GM18858 (cell line): ENCODE measurements at regions not wholly inside any gene's neighbourhood (a gene's known extent, or its start where the extent isn't known, plus 50 kb on each side); places are given as distances from the start of the nearest gene placed in this dataset.

Experiments used
- ATAC-seq: cut with Tn5 transposase; IDR thresholded peaks from one replicate; pipeline ENCODE4 v1.9.1; 2021; ENCODE audit not compliant: unreplicated experiment

DNA sequence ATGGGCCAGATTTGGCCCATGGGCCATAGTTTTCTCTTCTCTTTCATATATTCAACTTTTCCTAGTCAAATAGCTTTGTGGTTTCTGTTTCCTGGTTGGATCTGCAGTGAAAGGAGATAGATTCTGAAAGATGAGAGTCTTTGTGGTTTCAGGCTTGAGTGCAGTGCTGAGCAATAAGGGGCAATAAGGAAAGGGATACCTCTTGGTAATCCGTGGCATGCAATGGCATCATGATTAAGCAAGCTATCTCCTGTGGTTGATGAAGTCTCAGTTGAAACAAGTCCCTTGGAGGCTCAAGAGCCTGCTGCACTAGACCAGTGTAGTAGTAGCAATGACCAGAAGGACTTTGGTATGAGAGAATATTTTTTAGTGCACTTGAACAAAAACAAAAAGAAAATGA is 187.7 kb upstream of the CNTNAP2 start:
- no peak for ATAC-seq

DNA sequence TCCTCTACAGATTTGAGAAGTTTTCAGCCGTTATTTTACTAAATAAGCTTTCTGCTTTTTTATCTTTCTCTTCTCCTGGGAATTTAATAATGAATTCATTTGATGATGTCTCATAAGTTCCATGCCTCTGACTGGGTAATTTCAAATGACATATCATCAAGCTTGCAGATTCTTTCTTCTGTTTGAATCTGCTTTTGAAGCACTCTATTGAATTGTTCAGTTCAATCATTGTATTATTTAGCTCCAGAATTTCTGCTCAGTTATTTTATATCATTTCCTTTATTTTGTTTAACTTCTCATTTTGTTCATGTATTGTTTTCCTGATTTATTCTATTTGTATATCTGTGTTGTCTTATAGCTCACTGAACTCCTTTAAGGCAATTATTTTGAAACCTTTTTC is 196.9 kb upstream of the CNTNAP2 start:
- ATAC-seq: no peak

DNA sequence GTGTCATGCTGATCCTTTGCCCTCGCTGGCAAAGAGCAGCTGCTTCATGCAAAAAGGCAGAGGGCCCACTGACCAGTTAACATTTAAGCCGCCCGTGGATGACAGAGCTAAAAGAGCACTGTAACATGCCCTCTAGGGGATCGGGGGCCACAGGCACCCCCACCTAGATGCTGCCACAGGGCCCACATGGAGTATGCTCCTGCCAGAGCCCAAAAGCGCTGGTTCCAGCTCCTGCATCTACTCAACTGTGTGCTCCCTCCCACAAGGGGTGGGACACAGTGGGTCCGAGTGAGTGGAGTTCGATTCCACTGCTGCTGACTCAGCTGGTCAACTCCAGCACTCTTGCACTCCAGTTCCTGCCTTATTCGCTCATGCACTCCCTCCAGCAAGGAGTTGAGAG is 199.8 kb upstream of the CNTNAP2 start:
- no peak for ATAC-seq

DNA sequence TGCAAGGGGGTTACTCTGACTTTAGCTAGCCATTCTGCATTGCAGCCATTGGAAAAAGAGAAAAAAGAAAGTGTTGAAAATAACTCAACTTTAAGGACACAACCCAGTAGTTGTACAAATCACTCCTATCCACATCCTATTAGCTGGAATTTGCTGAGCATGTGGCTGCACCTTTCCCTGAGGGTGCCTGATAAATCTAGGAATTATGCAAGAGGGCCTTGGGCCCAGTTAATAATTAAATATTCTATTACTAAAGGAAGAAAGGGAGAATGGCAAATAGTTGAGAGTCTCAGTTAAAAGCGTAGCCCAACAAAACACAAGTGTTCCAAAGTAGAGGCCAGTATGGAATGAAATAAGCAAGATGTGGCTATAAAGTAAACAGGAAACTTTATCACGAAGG is 200.9 kb upstream of the CNTNAP2 start:
- no peak for ATAC-seq

DNA sequence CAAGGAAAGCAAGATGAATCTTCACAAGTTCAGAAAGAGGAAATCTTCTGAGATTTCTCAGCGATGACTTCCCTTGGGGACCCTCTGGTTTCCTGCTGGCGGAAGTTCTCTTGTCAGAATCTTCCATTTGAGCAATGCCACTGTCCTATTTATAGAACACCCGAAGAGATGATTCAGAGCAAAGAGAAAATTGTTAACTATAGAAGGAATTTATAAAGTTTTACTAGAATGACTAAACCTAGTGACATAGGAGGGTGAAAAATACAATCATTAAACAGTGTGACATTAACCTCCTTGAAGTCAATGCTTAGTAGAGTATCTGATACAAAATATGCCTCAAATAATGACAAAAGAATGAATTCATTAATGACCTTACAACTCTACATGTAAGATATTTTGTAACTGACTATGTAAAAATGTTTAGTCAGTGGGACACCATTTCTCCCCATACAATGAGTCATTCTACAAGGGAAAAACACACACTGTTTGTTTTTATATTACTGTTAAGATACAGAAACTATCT is 206.5 kb upstream of the CNTNAP2 start:
- ATAC-seq: peak; percentile 74

DNA sequence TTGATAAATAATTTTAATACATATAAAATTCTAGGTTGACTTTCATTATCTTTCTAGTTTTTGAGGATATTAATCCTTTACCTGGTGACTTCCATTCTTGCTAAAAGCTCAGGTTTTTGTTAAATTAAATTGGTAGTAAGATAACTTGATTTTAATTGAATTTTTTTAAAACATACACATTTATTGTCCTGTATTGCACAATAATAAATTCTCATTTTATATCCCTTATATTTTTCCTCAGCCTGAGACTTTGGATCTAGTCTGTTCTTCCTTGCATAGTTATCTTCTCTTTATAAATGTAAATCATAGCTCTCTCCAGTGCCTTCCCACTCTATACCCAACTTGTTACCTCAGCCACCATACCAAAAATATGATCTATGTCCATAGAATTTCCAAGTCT is 212.9 kb upstream of the CNTNAP2 start:
- no peak for ATAC-seq

DNA sequence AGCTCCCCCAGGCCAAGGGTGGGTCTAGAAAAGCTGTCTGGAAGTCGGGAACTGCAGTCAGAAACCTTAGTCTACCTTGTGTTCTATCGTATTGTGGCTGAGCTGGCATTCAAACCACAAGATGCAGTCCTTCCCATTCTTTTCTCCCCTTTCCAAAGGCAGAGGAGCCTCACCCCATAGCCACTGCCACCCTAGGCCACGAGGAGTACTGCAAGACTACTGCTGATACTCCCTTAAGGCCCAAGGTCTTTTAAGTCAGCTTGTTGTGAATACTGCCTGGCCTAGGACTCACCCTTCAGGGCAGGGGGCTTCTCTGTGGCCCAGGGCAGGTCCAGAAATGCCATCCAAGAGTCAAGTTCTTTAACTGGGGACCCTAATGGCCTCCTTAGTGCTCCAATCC is 214.5 kb upstream of the CNTNAP2 start:
- no peak for ATAC-seq

DNA sequence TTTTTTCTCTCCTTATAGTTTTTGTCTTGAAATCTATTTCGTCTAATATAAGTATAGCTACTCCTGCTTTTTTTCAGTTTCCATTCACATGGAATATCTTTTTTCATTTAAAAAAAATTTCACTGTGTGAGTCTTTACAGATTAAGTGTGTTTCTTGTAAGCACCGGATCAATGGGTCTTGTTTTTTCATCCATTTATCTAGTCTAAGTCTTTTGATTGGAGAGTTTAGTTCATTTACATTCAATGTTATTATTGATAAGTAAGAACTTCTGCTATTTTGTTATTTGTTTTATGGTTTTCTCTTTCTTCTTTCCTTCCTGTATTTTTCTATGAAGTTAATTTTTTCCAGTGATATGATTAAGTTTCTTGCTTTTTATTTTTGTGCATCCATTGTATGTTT is 216.7 kb upstream of the CNTNAP2 start:
- ATAC-seq: no peak

DNA sequence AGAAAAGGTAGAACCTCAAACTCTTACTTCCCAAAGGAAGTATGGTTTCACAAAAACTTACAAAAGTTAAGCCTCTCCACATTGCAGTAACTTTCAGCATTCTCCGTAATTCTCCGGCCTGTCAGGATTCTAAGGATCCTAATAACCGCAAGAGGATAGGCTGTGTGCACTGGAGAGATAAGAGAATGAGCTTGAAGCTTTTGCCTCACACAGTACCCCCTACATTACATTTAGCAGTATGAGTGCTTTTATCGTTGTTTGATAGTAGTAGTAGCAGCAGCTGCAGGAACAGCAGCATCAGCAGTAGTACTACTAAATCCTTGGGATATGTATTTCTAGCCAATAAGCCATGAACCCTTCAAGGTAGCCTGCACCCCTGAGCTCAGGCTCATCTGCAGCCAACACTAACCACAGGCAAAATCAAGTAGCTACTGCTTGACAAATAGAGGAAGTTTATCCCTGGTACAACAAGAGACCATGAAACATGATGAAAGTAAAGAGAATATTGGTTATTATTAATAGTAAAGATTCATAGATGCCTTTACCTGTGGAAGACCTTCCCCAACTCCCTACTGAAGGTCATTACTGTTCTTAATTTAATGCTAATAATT is 222.6 kb upstream of the CNTNAP2 start:
- ATAC-seq: no peak

DNA sequence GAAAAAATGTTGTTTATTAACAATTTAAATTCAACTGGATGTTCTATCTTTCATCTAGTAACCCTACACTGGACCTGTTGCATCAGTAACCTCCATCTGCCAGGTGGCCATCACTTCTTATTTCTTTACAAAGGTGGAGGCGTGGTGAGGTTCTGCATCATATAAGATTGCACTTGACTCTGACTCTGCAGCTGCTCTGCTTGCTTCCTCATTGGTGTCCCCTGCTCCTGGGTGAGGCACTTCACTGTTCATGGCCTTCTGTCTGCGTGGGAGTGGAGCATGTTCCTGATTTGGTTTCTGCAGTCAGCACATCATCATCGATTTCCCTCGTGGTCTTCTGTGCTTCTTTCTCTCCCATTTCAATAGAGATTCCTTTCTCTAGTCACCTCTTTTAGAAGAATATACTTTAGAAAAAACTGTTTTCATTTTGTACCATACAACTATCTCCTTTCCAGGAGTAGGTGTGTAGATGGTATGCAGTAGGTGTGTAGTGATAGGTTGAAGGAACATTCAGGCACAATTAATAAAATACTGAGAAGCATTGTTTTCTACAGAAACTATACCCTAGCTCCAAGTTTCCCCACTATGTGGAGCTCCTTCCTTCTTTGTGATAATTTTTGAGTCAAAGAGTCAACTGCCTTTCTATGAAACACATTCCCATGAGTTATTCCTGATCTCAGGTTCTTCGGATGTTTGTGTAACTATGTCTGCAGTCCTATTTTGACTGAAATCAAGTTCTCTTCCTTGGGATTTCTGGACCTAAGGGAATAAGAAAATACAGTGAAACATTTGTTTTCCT is 231.7 kb upstream of the CNTNAP2 start:
- no peak for ATAC-seq

DNA sequence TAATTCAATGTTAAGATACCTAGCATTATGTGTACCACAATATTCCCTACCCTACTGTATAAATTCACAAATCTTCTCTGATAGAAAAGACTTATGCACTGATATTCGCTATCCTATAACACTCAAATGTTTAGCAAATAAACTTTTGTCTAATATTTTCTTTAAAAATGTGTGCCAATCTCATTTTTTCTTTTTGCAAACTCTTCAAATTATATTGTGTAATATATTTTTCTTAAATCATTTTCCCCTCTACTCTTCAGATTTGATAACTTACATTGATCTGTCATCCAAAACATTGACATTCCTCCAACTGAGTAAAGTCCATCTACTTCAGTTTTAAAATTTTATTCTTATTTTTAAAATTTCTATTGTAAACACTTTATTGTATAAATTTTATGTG is 240.2 kb upstream of the CNTNAP2 start:
- ATAC-seq: no peak

DNA sequence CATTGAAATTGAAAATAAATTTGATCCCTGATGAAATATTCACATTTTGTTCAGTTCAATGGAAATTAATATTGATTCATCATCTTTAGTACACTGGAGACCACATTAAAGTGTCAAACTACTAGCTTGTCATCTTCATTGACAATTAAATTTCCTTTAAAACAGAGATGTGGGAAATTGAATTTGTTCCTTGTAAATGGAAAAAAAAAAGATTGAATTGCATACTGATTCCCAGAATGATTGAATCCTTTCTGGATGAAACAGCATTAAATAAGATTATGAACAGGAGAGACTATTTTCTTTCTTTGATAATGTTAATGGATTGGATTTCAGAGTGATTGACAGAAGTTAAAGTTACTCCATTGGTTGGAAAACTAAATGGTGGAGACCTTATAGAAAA is 241.3 kb upstream of the CNTNAP2 start:
- no peak for ATAC-seq

DNA sequence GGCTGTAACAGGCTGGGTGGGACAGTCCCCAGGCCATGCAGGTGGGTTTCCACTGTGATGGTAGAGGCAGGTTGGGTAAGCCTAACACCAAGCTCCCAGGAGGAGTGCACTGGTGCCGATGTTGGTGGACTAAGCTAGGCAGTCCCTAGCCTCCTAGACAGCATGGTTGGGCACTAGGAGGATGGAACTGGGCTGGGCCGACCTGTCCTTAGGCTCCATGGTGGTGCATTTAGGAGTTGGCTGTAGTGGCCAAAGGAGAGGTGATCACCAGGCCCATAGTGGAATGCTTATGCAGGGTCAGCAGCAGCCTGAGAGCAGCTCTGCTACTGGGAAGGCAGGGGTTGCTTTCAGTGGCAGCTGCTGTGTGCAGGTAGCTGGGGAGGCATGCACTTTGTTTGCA is 247.7 kb upstream of the CNTNAP2 start:
- no peak for ATAC-seq

DNA sequence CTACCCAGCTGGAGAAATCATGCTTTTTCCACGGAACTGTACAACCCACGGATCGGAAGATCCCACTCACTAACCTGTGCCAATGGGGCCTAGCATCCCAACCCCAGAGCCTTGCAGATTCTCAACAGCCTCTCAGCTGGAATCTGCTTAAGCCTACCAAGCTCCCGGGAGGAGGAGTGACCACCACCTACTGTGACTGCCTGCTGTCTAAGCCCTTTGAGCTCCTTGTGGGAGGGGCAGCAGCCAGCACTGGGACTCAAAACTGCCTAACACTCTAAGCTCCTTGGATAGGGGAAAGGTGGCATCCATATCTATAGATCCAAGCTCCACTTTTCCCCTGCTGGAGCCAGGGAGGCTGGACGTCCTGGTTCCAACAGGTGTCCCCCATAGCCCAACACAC is 254.4 kb upstream of the CNTNAP2 start:
- ATAC-seq: no peak

DNA sequence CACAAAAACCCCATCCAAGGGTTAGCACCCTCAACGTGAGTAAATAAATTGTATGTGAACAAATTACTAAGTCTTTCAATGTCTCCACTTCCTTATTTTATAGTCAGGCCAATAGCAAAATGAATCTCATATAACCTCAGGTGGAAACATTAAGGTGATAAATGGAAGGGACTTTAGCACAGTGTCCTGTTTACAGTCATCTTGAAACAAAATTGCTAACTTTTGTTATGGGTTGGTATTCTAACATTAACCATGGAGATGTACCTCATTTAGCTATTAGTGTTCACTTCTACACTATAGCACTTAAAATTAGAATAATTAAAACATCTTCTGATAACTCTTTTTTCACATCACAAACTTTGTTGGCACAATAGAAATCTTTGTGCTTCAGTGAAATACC is 255.8 kb upstream of the CNTNAP2 start:
- ATAC-seq: no peak

DNA sequence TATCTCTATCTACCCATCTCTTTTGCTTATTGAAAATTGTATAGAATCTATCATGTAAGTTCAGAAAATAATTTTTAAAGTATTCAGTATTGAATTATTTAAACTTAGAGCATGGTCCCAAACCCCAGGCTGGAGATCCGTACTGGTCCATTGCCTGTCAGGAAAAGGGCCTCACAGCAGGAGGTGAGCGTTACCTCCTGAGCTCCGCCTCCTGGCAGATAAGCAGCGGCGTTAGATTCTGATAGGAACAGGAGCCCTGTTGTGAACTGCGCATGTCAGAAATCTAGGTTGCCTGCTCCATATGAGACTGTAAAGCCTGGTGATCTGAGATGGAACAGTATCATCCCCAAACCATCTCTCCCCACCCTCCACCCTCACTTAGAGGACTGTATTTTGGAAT is 266.0 kb upstream of the CNTNAP2 start:
- no peak for ATAC-seq

DNA sequence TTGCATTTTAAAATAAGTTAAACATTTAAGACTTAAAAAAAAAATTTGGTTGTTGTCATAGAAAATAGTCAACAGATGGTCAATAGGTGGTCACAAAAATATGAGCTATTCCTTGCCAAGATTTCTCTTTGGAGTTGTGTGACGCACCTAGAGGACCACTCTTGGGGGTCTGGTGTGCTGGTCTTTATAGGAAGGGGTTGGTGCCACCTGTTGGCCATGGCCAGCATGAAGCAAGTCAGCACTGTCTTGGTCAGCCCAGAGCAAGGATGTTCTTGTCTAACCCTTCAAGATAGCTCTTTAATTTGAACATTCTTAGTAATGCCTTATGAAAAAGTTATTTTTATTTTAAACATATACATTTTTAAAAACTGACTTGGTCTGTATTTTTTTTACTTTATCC is 267.9 kb upstream of the CNTNAP2 start:
- no peak for ATAC-seq

DNA sequence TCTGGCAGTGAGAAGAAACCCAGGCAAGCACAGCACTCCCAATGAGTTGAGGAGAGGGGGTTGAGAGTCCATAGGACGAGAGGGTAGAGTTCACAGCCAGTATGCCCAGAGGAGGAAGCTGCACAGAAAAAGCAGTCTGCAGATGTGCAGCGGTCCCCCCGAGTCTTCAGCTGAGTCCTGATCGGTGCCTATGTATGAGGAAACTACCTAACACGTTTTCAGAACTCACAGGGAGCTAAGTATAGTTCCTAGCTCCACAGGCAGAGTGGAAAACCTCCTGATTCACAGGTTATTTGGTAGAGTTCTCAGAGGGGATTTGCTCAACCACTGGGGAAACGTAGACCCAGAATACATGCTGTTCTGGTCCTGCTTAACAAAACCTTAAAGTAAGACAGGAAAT is 271.3 kb upstream of the CNTNAP2 start:
- no peak for ATAC-seq

DNA sequence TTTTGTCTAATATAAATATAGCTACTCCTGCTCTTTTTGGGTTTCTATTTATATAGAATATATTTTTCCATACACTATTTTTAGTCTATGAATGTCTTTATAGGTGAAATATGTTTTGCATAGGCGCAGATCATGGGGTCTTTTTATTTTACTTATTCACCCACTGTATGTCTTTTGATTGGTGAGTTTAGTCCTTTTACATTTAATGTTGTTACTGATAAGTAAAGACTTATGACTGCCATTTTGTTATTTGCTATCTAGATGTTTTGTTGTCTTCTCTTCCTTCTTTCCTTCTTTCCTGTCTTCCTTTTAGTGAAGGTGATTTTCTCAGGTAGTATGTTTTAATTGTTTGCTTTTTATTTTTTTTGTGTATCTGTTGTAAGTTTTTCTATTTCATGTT is 276.8 kb upstream of the CNTNAP2 start:
- no peak for ATAC-seq

DNA sequence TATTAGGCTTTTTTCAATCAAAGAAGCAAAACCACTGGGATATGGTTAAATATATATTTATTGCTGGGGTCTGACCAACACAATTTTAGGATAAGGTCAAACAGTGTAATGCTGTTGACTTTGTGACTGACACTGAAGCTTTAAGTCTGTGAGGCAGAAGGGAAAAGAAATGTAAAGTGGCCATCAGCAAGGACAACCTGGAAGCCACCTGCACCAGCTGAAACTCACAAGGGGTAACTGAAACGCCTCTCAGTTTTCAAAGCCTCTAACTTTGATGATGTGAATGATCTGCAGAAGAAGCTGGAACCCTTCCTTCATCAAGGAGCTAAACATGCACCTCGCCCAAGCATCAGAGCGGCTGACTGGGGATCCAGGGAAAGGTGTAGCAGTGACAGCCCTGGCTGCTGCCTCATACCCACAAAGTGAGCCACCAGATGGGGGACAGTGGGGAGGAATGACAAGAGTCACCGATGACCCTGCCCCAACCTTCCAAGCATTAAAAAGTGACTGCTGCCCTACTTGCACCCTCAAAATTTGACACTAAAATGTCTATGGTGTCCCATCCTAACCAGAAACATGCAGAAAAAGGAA is 284.9 kb upstream of the CNTNAP2 start:
- no peak for ATAC-seq

DNA sequence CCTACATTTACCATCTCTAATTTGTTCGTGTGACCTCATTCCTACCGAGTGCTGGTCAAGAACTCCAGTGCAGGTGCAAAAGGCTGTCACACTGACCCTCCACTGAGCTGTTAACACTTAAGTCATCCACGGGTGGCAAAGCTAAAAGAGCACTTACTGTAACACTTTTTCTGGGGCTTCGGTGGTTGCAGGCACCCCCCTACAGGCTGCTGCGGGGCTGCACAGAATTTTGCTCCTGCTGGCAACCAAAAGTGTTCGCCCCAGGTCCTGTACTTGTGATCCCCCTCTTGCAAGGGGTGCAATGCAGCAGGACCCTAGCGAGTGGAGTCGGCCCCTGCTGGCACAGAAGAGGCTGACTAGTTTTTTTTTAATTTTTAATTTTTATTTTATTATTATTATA is 298.9 kb upstream of the CNTNAP2 start:
- no peak for ATAC-seq

DNA sequence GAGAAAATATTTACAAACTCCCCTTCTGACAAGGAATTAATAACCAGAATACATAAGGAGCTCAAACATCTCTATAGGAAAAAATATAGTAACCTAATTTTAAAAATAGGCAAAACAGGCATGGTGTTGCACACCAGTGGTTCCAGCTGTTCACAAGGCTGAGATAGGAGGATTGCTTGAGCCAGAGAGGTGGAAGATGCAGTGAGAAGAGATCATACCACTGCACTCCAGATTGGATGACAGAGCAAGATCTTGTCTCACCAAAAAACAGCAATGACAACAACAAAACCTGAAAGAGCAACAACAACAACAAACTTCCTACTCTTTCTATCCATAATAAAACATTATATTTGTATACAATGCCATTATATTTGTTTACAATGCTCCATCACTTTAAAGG is 304.4 kb upstream of the CNTNAP2 start:
- ATAC-seq: no peak
